Breast epithelium (tissue), 4 donors: ENCODE measurements at regions not wholly inside any gene's neighbourhood (a gene's known extent, or its start where the extent isn't known, plus 50 kb on each side); places are given as distances from the start of the nearest gene placed in this dataset.

ENCODE experiments used
- DNase-seq, 2 donors: peaks; one replicate each; pipeline ENCODE4 v3.0.0-alpha.2; 2019; ENCODE audit warnings: low spot score in 2 of 2
- H3K27ac ChIP-seq, 2 donors: fragments of 200-600 bp; sonication (generic) in 1 of 2; one replicate each; pipeline ENCODE4 v1.5.1; 2016 to 2019; ENCODE audit warnings: mild to moderate bottlenecking in 1 of 2
- H3K27me3 ChIP-seq, 2 donors: fragments of 200-600 bp; sonication (generic) in 1 of 2; one replicate each; pipeline versions ENCODE4 v1.5.1 to v1.6.0; 2017 to 2019; ENCODE audit warnings: control low read depth in 1 of 2, mild to moderate bottlenecking in 1 of 2
- H3K36me3 ChIP-seq: fragments of 200-600 bp; one replicate; pipeline ENCODE4 v1.5.1; 2019
- H3K4me1 ChIP-seq, 2 donors: fragments of 200-600 bp; sonication (generic); one replicate each; pipeline ENCODE4 v1.5.1; 2016 to 2019; ENCODE audit warnings: control low read depth in 1 of 2
- H3K4me3 ChIP-seq, 3 donors: fragments of 200-600 bp; sonication (generic); 1 replicate in 2 of 3; 2 replicates in 1 of 3; pipeline ENCODE4 v1.5.1; 2016 to 2019; ENCODE audit warnings: mild to moderate bottlenecking in 3 of 3, moderate library complexity in 2 of 3
- H3K9me3 ChIP-seq, 2 donors: fragments of 200-600 bp; sonication (generic) in 1 of 2; one replicate each; pipeline ENCODE4 v1.5.1; 2016 to 2019; ENCODE audit warnings: control low read depth in 1 of 2
- POLR2A ChIP-seq: fragments of 450-650 bp; IDR thresholded peaks from one replicate; pipeline ENCODE4 v1.6.1; 2016; ENCODE audit warnings: antibody characterized with exemption, mild to moderate bottlenecking, moderate library complexity
- POLR2AphosphoS5 ChIP-seq, 3 donors: sonication (generic); formaldehyde crosslinking; IDR thresholded peaks; one replicate each; pipeline ENCODE4 v1.6.1; 2017; ENCODE audit warnings: antibody characterized with exemption in 3 of 3
- intact Hi-C: fragments of 100-400 bp; cut with DNase I; formaldehyde crosslinking; loops from one replicate; pipeline ENCODE4 v1.15.1; 2023; ENCODE audit warnings: low total_unique reads
- TF ChIP-seq, protein P1 (sequence below), 3 donors: fragments of 450-650 bp; IDR thresholded peaks; one replicate each; pipeline ENCODE4 v1.5.1; 2016 to 2017; ENCODE audit warnings: antibody characterized with exemption in 3 of 3, mild to moderate bottlenecking in 3 of 3, moderate library complexity in 3 of 3

DNA sequence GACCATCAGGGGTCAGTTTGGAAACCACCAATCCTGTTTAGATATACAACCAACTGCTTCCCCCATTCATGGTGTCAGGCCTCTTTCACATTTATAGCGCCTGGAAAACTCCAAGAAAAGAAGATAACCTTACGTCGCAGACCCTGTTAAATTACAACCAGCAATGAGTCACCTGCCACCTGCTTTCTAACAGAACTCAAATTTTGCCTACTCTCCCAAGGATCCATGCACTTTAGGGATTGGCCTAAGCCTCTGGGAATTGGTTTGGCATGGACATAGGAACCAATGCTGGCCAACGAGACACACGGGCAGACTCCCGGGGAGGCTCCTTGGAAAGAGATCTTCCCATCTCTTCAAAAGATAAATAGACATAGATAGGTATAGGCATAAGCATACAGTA, 87.0 kb downstream of the FEM1C start:
- no peak for DNase-seq
- TF ChIP-seq POLR2AphosphoS5 (IDR thresholded peaks at IDR 0.05) (no peak), POLR2A (no peak)
- TF ChIP-seq, protein P1, sequence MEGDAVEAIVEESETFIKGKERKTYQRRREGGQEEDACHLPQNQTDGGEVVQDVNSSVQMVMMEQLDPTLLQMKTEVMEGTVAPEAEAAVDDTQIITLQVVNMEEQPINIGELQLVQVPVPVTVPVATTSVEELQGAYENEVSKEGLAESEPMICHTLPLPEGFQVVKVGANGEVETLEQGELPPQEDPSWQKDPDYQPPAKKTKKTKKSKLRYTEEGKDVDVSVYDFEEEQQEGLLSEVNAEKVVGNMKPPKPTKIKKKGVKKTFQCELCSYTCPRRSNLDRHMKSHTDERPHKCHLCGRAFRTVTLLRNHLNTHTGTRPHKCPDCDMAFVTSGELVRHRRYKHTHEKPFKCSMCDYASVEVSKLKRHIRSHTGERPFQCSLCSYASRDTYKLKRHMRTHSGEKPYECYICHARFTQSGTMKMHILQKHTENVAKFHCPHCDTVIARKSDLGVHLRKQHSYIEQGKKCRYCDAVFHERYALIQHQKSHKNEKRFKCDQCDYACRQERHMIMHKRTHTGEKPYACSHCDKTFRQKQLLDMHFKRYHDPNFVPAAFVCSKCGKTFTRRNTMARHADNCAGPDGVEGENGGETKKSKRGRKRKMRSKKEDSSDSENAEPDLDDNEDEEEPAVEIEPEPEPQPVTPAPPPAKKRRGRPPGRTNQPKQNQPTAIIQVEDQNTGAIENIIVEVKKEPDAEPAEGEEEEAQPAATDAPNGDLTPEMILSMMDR (IDR thresholded peaks at IDR 0.05), result no peak
- Histone ChIP-seq H3K9me3 (no peaks in the 10 kb centered on the region), H3K4me1 (no peaks in the 10 kb centered on the region), H3K4me3 (no peak overlapping the region), H3K36me3 (no peaks in the 10 kb centered on the region), H3K27ac (peak overlapping the region in 1 of 2 donors; percentile 44), H3K27me3 (no peaks in the 10 kb centered on the region)
- intact Hi-C loops, result no loop called here

DNA sequence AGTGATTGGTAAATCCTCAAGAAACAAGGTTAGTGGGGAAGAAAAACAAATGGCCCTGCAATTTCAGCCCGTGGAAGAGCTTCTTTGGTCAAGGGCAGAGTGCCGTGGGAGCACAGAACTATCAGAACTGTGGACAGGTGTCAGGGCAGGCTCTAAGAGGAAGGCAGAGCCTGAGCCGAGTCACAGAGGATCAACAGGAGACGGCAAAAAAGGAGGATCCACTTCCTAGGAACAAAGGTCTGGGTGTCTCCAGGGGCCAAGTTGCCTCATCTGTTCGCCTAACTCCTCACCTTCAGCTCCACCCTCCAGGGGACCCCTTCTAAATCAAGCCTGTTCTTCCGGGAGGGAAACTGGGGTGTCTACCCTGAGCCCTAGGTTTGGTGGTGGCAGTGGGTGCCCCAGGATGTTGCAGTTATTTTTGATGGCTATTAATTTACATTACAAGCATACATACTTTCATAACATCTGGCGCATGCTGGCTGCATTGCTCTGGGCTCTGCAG, 88.0 kb downstream of the FEM1C start:
- DNase-seq, result no peak
- intact Hi-C loops, result no loop called here
- no peaks in the 10 kb centered on the region for H3K9me3 ChIP-seq
- H3K27me3 ChIP-seq, result no peaks in the 10 kb centered on the region
- H3K4me1 ChIP-seq, result no peaks in the 10 kb centered on the region
- H3K4me3 ChIP-seq, result no peak overlapping the region
- H3K27ac ChIP-seq, result no peak overlapping the region
- TF ChIP-seq POLR2A, result no peak
- TF ChIP-seq POLR2AphosphoS5 (IDR thresholded peaks at IDR 0.05), result no peak
- TF ChIP-seq, protein P1 (IDR thresholded peaks at IDR 0.05), result no peak
- no peaks in the 10 kb centered on the region for H3K36me3 ChIP-seq

DNA sequence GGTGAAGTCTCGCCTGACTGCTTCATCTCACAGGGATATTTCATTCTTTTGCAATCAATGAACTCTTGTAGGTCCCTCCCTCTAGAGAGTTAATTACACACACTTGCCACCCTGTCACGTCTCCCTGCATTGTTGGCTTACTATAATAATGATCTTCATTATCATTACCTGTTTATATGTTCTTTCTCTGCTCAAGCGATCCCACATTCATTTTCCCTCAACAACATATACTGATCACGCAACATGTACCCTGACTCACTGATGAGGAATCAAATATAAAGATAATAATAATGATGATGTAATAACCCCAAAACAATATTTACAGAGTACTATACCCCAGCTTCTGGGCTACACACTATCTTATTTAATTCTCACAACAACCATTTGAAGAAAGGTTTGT, 88.5 kb downstream of the FEM1C start:
- Histone ChIP-seq H3K4me3 (no peak overlapping the region), H3K9me3 (no peaks in the 10 kb centered on the region), H3K4me1 (no peaks in the 10 kb centered on the region), H3K36me3 (no peaks in the 10 kb centered on the region), H3K27me3 (no peaks in the 10 kb centered on the region), H3K27ac (no peak overlapping the region)
- intact Hi-C loops, result no loop called here
- no peak for DNase-seq
- TF ChIP-seq POLR2A (no peak), POLR2AphosphoS5 (IDR thresholded peaks at IDR 0.05) (no peak)
- TF ChIP-seq, protein P1 (IDR thresholded peaks at IDR 0.05), result no peak

DNA sequence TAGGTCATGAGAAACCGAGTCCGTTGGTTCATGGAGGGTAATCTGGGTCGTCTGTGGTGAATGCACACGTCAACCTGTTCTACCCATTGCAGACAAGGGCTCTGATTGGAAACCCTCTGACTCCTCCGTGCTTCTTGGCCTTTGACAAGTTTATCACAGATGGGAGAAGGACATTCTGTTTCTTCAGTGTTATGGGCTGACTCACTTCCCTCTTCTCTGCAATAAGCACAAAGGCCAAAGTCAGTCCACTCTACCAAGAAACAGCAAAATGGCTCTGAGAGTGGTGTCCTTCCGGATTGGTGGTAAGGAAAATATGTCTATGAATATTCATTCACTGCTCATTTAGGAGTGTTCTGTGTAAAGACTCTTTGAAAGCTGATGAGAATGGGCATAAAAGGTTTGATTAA, 89.3 kb downstream of the FEM1C start:
- H3K27ac ChIP-seq, result peak overlapping the region in 1 of 2 donors; percentile 34
- TF ChIP-seq POLR2A (no peak), POLR2AphosphoS5 (IDR thresholded peaks at IDR 0.05) (no peak)
- TF ChIP-seq, protein P1 (IDR thresholded peaks at IDR 0.05), result no peak

DNA sequence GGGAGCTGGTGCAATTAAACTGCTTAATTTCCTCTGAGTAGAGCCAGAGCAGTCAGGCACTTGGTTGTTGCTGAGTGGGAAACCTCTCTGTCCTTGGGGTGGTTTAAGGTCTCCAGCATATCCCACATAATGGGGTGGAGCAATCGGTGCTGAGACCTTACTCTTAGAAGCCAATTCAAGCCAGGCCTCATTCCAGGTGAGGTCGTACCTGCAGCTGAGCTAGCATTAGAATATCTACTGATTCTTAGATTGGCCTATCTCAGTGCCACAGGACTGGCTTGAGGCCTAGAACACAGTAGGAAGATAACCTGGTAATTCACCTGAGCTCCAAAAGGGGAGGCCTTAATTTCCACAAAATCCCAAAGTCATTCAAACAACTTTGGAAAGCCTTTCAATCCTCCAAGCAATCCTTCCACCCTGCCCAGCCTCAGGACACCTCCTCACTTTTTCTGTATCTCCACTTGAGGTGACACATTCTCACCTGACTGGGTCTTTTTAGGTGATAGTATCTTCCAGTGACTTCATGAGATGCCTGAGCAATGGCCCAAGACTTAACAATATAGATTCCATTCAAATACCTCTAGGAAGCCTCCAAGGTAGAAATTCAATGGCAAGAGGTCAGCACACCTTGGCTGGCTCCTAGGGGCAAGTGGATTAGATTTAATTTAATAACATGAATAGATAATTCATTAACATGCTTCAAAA, 91.0 kb downstream of the FEM1C start:
- H3K9me3 ChIP-seq, result no peaks in the 10 kb centered on the region
- no peaks in the 10 kb centered on the region for H3K4me1 ChIP-seq
- TF ChIP-seq POLR2AphosphoS5 (IDR thresholded peaks at IDR 0.05), result no peak
- TF ChIP-seq POLR2A, result no peak
- TF ChIP-seq, protein P1 (IDR thresholded peaks at IDR 0.05), result no peak
- H3K27me3 ChIP-seq, result no peaks in the 10 kb centered on the region
- H3K27ac ChIP-seq, result no peak overlapping the region
- intact Hi-C loops, result no loop called here
- no peaks in the 10 kb centered on the region for H3K36me3 ChIP-seq
- no peak for DNase-seq
- H3K4me3 ChIP-seq, result no peak overlapping the region

More for the DNA sequence above, 89.3 kb downstream of the FEM1C start:
- no peaks in the 10 kb centered on the region for H3K27me3 ChIP-seq
- H3K9me3 ChIP-seq, result no peaks in the 10 kb centered on the region
- H3K4me1 ChIP-seq, result no peaks in the 10 kb centered on the region
- DNase-seq, result no peak
- H3K36me3 ChIP-seq, result no peaks in the 10 kb centered on the region
- H3K4me3 ChIP-seq, result no peak overlapping the region
- intact Hi-C loops, result no loop called here
